WTC11 (cell line): ENCODE measurements at regions not wholly inside any gene's neighbourhood (a gene's known extent, or its start where the extent isn't known, plus 50 kb on each side); places are given as distances from the start of the nearest gene placed in this dataset.

ENCODE experiments used
- CTCF ChIP-seq: fragments of 200-600 bp; IDR thresholded peaks from 2 replicates; pipeline ENCODE4 v1.8.0; 2022; ENCODE audit warnings: antibody characterized with exemption
- E2F1 ChIP-seq: sonication (generic); formaldehyde crosslinking; IDR thresholded peaks from 2 replicates; pipeline ENCODE4 v1.8.0; 2022; ENCODE audit warnings: mild to moderate bottlenecking, missing genetic modification reagents
- NR2C2 ChIP-seq: sonication (generic); formaldehyde crosslinking; IDR thresholded peaks from 2 replicates; pipeline ENCODE4 v1.8.0; 2022; ENCODE audit warnings: mild to moderate bottlenecking, missing genetic modification reagents

- no peak for TF ChIP-seq E2F1 (CRISPR knock-in tag)
- TF ChIP-seq NR2C2 (CRISPR knock-in tag), result no peak
- no peak for TF ChIP-seq CTCF
Observed at GRCh38 chr2:184413221-184413620, 185.1 kb upstream of the ZNF804A start.
